ENCODE measurements at regions not wholly inside any gene's neighbourhood (a gene's known extent, or its start where the extent isn't known, plus 50 kb on each side); places are given as distances from the start of the nearest gene placed in this dataset.

- peak; percentile 25 for DNase-seq (ENCODE audit: low read depth)
Observed at GRCh38 chr6:3526962-3527650, 70.3 kb upstream of the SLC22A23 start.

GRCh38 chr6:3525915-3526314 lies 69.1 kb upstream of the SLC22A23 start:
- no peak for DNase-seq (ENCODE audit: low read depth)

GRCh38 chr6:3524456-3524855 lies 67.6 kb upstream of the SLC22A23 start:
- DNase-seq (ENCODE audit: low read depth), result peak; percentile 41

GRCh38 chr6:3523966-3524365 lies 67.1 kb upstream of the SLC22A23 start:
- peak; percentile 7 for DNase-seq (ENCODE audit: low read depth)

GRCh38 chr6:3523271-3523670 lies 66.4 kb upstream of the SLC22A23 start:
- DNase-seq (ENCODE audit: low read depth), result peak; percentile 29

GRCh38 chr6:3522561-3523260 lies 65.9 kb upstream of the SLC22A23 start:
- DNase-seq (ENCODE audit: low read depth), result peak; percentile 93

- DNase-seq (ENCODE audit: low read depth), result peak; percentile 42
Observed at GRCh38 chr6:3520281-3521230, 63.7 kb upstream of the SLC22A23 start.

- DNase-seq (ENCODE audit: low read depth), result peak; percentile 98
Observed at GRCh38 chr6:3518356-3519190, 61.7 kb upstream of the SLC22A23 start.

GRCh38 chr6:3517350-3517749 lies 60.5 kb upstream of the SLC22A23 start:
- peak; percentile 95 for DNase-seq (ENCODE audit: low read depth)

GRCh38 chr6:3516092-3516491 lies 59.2 kb upstream of the SLC22A23 start:
- peak; percentile 42 for DNase-seq (ENCODE audit: low read depth)

- DNase-seq (ENCODE audit: low read depth), result no peak
Observed at GRCh38 chr6:3515669-3516068, 58.8 kb upstream of the SLC22A23 start.

- no peak for DNase-seq (ENCODE audit: low read depth)
Observed at GRCh38 chr6:3513416-3513815, 56.6 kb upstream of the SLC22A23 start.

GRCh38 chr6:3512832-3513231 lies 56.0 kb upstream of the SLC22A23 start:
- DNase-seq (ENCODE audit: low read depth), result no peak

- no peak for DNase-seq (ENCODE audit: low read depth)
Observed at GRCh38 chr6:3510617-3511016, 53.8 kb upstream of the SLC22A23 start.

GRCh38 chr6:3510178-3510577 lies 53.3 kb upstream of the SLC22A23 start:
- DNase-seq (ENCODE audit: low read depth), result no peak

- DNase-seq (ENCODE audit: low read depth), result peak; percentile 43
Observed at GRCh38 chr6:3509336-3509735, 52.5 kb upstream of the SLC22A23 start.

GRCh38 chr6:3506751-3507383 lies 50.0 kb upstream of the SLC22A23 start:
- no peak for DNase-seq (ENCODE audit: low read depth)
